DOHH2 (cell line): ENCODE measurements at regions not wholly inside any gene's neighbourhood (a gene's known extent, or its start where the extent isn't known, plus 50 kb on each side); places are given as distances from the start of the nearest gene placed in this dataset.

Source experiments
- CTCF ChIP-seq: fragments of 200-600 bp; sonication (generic); IDR thresholded peaks from one replicate; pipeline ENCODE4 v1.5.1; 2014; ENCODE audit warnings: antibody characterized with exemption, mild to moderate bottlenecking, low read depth, low read length; ENCODE audit not compliant: poor library complexity, severe bottlenecking
- EZH2phosphoT487 ChIP-seq: fragments of 200-600 bp; sonication (generic); IDR thresholded peaks from 2 replicates; pipeline ENCODE4 v1.6.1; 2017; ENCODE audit warnings: borderline replicate concordance, mild to moderate bottlenecking, antibody characterized with exemption, low read length, moderate library complexity, mixed read lengths

- TF ChIP-seq CTCF: no peak
- no peak for TF ChIP-seq EZH2phosphoT487
These were observed 1161.9 kb downstream of the PCDH19 start for GRCh38 chrX:99248180-99248579.
